ENCODE measurements at regions not wholly inside any gene's neighbourhood (a gene's known extent, or its start where the extent isn't known, plus 50 kb on each side); places are given as distances from the start of the nearest gene placed in this dataset.

DNA sequence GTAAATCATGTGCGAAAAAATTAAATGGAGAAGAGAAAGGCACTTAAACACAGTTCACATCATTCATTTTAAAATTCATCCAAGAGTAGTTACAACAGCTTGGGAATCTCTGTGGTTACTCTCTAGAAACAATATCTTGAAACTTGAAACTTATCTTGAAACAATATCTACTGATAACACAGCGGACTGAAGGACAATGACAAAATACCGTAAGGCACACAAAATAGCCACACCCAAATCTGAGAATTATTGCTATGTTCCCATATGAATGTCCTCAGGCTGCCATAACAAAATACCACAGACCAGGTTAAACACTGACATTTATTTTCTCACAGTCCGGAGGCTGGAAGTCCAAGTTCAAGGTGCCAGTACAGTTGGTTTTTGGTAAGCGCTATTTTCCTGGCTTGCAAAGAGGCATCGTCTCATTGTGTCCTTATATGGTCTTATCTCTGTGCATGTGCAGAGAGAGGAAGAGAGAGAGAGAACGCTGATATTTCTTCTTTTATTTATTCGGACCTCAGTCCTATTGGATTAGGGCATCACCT, 122.5 kb upstream of the BTBD3 start:
- Histone ChIP-seq H3K4me3 (ENCODE audit: low read length in 2 of 2) (no peak overlapping the region), H3K36me3 (ENCODE audit: control insufficient read depth in 2 of 2, insufficient read depth in 2 of 2, low read length in 1 of 2) (no peaks in the 10 kb centered on the region), H3K4me1 (ENCODE audit: control insufficient read depth in 2 of 2, insufficient read depth in 2 of 2, low read length in 2 of 2) (peaks cover 0 to 1% of the 10 kb centered on the region in 2 donors), H3K27me3 (ENCODE audit: control insufficient read depth in 2 of 2, insufficient read depth in 1 of 2, low read length in 1 of 2) (no peaks in the 10 kb centered on the region), H3K9me3 (ENCODE audit: control insufficient read depth in 2 of 2, insufficient read depth in 1 of 2, low read length in 1 of 2) (no peaks in the 10 kb centered on the region), H3K27ac (ENCODE audit: low read depth in 1 of 2, low read length in 1 of 2) (no peak overlapping the region)
- no peak for DNase-seq (ENCODE audit: low read depth in 6 of 9, low spot score in 9 of 9)
- 94% methylated on average over 8 of the region's 8 CpGs for WGBS

DNA sequence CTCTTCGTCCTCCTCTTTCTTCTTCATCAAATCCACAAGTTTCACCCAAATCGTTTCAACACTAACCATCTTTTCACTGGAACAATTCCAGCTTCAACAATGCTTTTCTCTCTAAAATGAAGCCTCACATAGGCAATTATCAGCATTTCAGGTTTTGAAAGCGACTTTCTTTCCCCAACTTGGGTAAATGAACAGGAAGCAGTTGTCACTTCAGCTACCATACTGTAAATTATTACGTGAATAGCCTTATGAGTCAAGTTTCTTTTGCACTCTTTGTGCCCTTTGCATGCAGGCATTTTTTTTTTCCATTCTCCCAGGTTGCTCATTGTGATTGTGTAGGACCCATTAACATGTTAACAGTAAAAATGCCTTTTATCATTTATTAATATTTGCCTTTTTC, 121.7 kb upstream of the BTBD3 start:
- Histone ChIP-seq H3K36me3 (ENCODE audit: control insufficient read depth in 2 of 2, insufficient read depth in 2 of 2, low read length in 1 of 2) (no peaks in the 10 kb centered on the region), H3K27me3 (ENCODE audit: control insufficient read depth in 2 of 2, insufficient read depth in 1 of 2, low read length in 1 of 2) (no peaks in the 10 kb centered on the region), H3K4me3 (ENCODE audit: low read length in 2 of 2) (no peak overlapping the region), H3K9me3 (ENCODE audit: control insufficient read depth in 2 of 2, insufficient read depth in 1 of 2, low read length in 1 of 2) (no peaks in the 10 kb centered on the region), H3K27ac (ENCODE audit: low read depth in 1 of 2, low read length in 1 of 2) (no peak overlapping the region), H3K4me1 (ENCODE audit: control insufficient read depth in 2 of 2, insufficient read depth in 2 of 2, low read length in 2 of 2) (no peaks in the 10 kb centered on the region)
- no peak for DNase-seq (ENCODE audit: low read depth in 6 of 9, low spot score in 9 of 9)
- WGBS: 50% methylated on average over 4 of the region's 4 CpGs

- Histone ChIP-seq H3K4me3 (ENCODE audit: low read length in 2 of 2) (no peak overlapping the region), H3K9me3 (ENCODE audit: control insufficient read depth in 2 of 2, insufficient read depth in 1 of 2, low read length in 1 of 2) (no peaks in the 10 kb centered on the region), H3K36me3 (ENCODE audit: control insufficient read depth in 2 of 2, insufficient read depth in 2 of 2, low read length in 1 of 2) (no peaks in the 10 kb centered on the region), H3K27ac (ENCODE audit: low read depth in 1 of 2, low read length in 1 of 2) (no peak overlapping the region), H3K4me1 (ENCODE audit: control insufficient read depth in 2 of 2, insufficient read depth in 2 of 2, low read length in 2 of 2) (no peaks in the 10 kb centered on the region), H3K27me3 (ENCODE audit: control insufficient read depth in 2 of 2, insufficient read depth in 1 of 2, low read length in 1 of 2) (no peaks in the 10 kb centered on the region)
- no peak for DNase-seq (ENCODE audit: low read depth in 6 of 9, low spot score in 9 of 9)
Observed at GRCh38 chr20:11797156-11797555, 120.5 kb upstream of the BTBD3 start.

GRCh38 chr20:11799281-11799684, 118.4 kb upstream of the BTBD3 start:
- H3K27ac ChIP-seq (ENCODE audit: low read depth in 1 of 2, low read length in 1 of 2): no peak overlapping the region
- H3K9me3 ChIP-seq (ENCODE audit: control insufficient read depth in 2 of 2, insufficient read depth in 1 of 2, low read length in 1 of 2): no peaks in the 10 kb centered on the region
- DNase-seq (ENCODE audit: low read depth in 6 of 9, low spot score in 9 of 9): no peak
- WGBS: 92% methylated on average over 2 of the region's 2 CpGs
- no peaks in the 10 kb centered on the region for H3K36me3 ChIP-seq (ENCODE audit: control insufficient read depth in 2 of 2, insufficient read depth in 2 of 2, low read length in 1 of 2)
- no peaks in the 10 kb centered on the region for H3K27me3 ChIP-seq (ENCODE audit: control insufficient read depth in 2 of 2, insufficient read depth in 1 of 2, low read length in 1 of 2)
- no peaks in the 10 kb centered on the region for H3K4me1 ChIP-seq (ENCODE audit: control insufficient read depth in 2 of 2, insufficient read depth in 2 of 2, low read length in 2 of 2)
- no peak overlapping the region for H3K4me3 ChIP-seq (ENCODE audit: low read length in 2 of 2)

DNA sequence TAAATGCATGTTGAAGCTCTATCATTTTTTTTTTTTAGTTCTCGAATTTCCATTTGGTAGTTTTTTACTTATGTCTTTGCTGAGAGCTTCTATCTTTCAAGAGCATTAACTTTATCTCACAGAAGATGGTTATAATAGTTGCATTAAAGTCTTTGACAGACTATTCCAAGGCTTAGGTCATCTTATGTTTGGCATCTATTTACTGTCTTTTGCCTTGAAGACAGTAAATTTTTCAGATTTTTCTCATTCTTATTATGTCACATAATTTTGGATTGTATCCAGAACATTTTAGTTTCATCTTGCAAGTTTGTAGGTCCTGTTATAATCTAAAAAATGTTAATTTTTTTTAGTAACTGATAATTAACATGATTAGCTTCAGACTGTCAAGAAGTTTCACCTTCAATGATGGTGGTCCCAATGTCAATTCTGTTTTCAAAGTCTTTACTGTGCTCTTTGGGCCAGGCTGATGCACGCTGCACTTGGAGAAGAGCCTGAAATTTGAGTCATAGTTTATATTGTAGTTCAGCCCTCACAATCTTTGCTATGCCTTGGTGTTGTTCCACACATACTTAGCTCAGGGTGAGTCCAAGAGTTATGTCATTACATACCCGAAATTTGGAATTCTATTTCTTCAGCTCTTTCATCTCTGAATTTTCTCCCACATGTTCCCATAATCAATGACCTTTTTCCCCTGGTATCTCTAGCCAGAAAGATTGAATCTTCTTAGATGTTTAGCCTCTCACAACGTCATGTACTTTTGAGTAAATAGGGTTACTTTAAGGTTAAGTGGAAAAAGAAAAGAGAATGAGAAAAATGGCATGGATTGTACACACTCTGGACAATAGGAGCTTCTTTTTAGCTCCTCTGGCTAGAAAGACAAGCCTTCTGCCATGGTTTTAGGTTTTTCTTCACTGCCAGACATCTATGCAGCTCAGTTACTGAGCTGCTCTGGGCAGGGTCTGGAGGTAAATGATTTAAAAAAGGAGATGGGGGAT, 110.3 kb upstream of the BTBD3 start:
- Histone ChIP-seq H3K4me1 (ENCODE audit: control insufficient read depth in 2 of 2, insufficient read depth in 2 of 2, low read length in 2 of 2) (no peaks in the 10 kb centered on the region), H3K27ac (ENCODE audit: low read depth in 1 of 2, low read length in 1 of 2) (no peak overlapping the region), H3K27me3 (ENCODE audit: control insufficient read depth in 2 of 2, insufficient read depth in 1 of 2, low read length in 1 of 2) (no peaks in the 10 kb centered on the region), H3K4me3 (ENCODE audit: low read length in 2 of 2) (no peak overlapping the region), H3K9me3 (ENCODE audit: control insufficient read depth in 2 of 2, insufficient read depth in 1 of 2, low read length in 1 of 2) (no peaks in the 10 kb centered on the region), H3K36me3 (ENCODE audit: control insufficient read depth in 2 of 2, insufficient read depth in 2 of 2, low read length in 1 of 2) (no peaks in the 10 kb centered on the region)
- DNase-seq (ENCODE audit: low read depth in 6 of 9, low spot score in 9 of 9): no peak
- WGBS: 84% methylated on average over 4 of the region's 4 CpGs

GRCh38 chr20:11808841-11809240, 108.9 kb upstream of the BTBD3 start:
- H3K27me3 ChIP-seq (ENCODE audit: control insufficient read depth in 2 of 2, insufficient read depth in 1 of 2, low read length in 1 of 2): no peaks in the 10 kb centered on the region
- no peak for DNase-seq (ENCODE audit: low read depth in 6 of 9, low spot score in 9 of 9)
- WGBS: 90% methylated on average over 5 of the region's 5 CpGs
- H3K4me3 ChIP-seq (ENCODE audit: low read length in 2 of 2): no peak overlapping the region
- H3K27ac ChIP-seq (ENCODE audit: low read depth in 1 of 2, low read length in 1 of 2): no peak overlapping the region
- H3K9me3 ChIP-seq (ENCODE audit: control insufficient read depth in 2 of 2, insufficient read depth in 1 of 2, low read length in 1 of 2): no peaks in the 10 kb centered on the region
- no peaks in the 10 kb centered on the region for H3K36me3 ChIP-seq (ENCODE audit: control insufficient read depth in 2 of 2, insufficient read depth in 2 of 2, low read length in 1 of 2)
- H3K4me1 ChIP-seq (ENCODE audit: control insufficient read depth in 2 of 2, insufficient read depth in 2 of 2, low read length in 2 of 2): no peaks in the 10 kb centered on the region

- Histone ChIP-seq H3K27ac (ENCODE audit: low read depth in 1 of 2, low read length in 1 of 2) (no peak overlapping the region), H3K27me3 (ENCODE audit: control insufficient read depth in 2 of 2, insufficient read depth in 1 of 2, low read length in 1 of 2) (no peaks in the 10 kb centered on the region), H3K36me3 (ENCODE audit: control insufficient read depth in 2 of 2, insufficient read depth in 2 of 2, low read length in 1 of 2) (no peaks in the 10 kb centered on the region), H3K9me3 (ENCODE audit: control insufficient read depth in 2 of 2, insufficient read depth in 1 of 2, low read length in 1 of 2) (no peaks in the 10 kb centered on the region), H3K4me1 (ENCODE audit: control insufficient read depth in 2 of 2, insufficient read depth in 2 of 2, low read length in 2 of 2) (no peaks in the 10 kb centered on the region), H3K4me3 (ENCODE audit: low read length in 2 of 2) (no peak overlapping the region)
- DNase-seq (ENCODE audit: low read depth in 6 of 9, low spot score in 9 of 9): no peak
- WGBS: 69% methylated on average over 4 of the region's 4 CpGs
Observed at GRCh38 chr20:11810311-11811083, 107.2 kb upstream of the BTBD3 start.

GRCh38 chr20:11813106-11813890, 104.4 kb upstream of the BTBD3 start:
- Histone ChIP-seq H3K4me3 (ENCODE audit: low read length in 2 of 2) (no peak overlapping the region), H3K36me3 (ENCODE audit: control insufficient read depth in 2 of 2, insufficient read depth in 2 of 2, low read length in 1 of 2) (no peaks in the 10 kb centered on the region), H3K9me3 (ENCODE audit: control insufficient read depth in 2 of 2, insufficient read depth in 1 of 2, low read length in 1 of 2) (no peaks in the 10 kb centered on the region), H3K4me1 (ENCODE audit: control insufficient read depth in 2 of 2, insufficient read depth in 2 of 2, low read length in 2 of 2) (no peaks in the 10 kb centered on the region), H3K27ac (ENCODE audit: low read depth in 1 of 2, low read length in 1 of 2) (no peak overlapping the region), H3K27me3 (ENCODE audit: control insufficient read depth in 2 of 2, insufficient read depth in 1 of 2, low read length in 1 of 2) (no peaks in the 10 kb centered on the region)
- DNase-seq (ENCODE audit: low read depth in 6 of 9, low spot score in 9 of 9): no peak
- WGBS: 98% methylated on average over 14 of the region's 14 CpGs
